MCF 10A (cell line): ENCODE measurements at regions not wholly inside any gene's neighbourhood (a gene's known extent, or its start where the extent isn't known, plus 50 kb on each side); places are given as distances from the start of the nearest gene placed in this dataset.

Source experiments
- BruUV-seq: library from RNA; stranded (reverse); fragments of 400-500 nt; replicated peaks from 2 replicates; lab custom pipeline; 2021; lab: Mats Ljungman, UMichigan
- CTCF ChIA-PET: fragments of 300-600 bp; sonication (Branson Sonifier 250); formaldehyde crosslinking; extraction: SDS; loops from one replicate; lab custom pipeline; 2021; ENCODE audit warnings: antibody characterized with exemption, inconsistent platforms; lab: Yijun Ruan, JAX
- POLR2A ChIA-PET: fragments of 300-600, 350-650 bp; sonication (Branson Sonifier 250); formaldehyde crosslinking; extraction: SDS; loops from one replicate; lab custom pipeline; 2020; ENCODE audit warnings: antibody characterized with exemption, inconsistent platforms; lab: Yijun Ruan, JAX
- DNase-seq: peaks from one replicate; pipeline ENCODE4 v3.0.0-alpha.2; 2018; ENCODE audit not compliant: unreplicated experiment
- H3K27ac Mint-ChIP-seq: one replicate; pipeline ENCODE4 v1.8.0; 2022; ENCODE audit warnings: mild to moderate bottlenecking, low read depth, mixed read lengths; ENCODE audit not compliant: unreplicated experiment
- H3K27me3 Mint-ChIP-seq: one replicate; pipeline ENCODE4 v1.8.0; 2022; ENCODE audit warnings: mixed read lengths; ENCODE audit not compliant: insufficient read depth, unreplicated experiment
- H3K36me3 Mint-ChIP-seq: one replicate; pipeline ENCODE4 v1.8.0; 2022; ENCODE audit warnings: mild to moderate bottlenecking, moderate library complexity, mixed read lengths; ENCODE audit not compliant: insufficient read depth, unreplicated experiment
- H3K4me1 Mint-ChIP-seq: one replicate; pipeline ENCODE4 v1.8.0; 2022; ENCODE audit warnings: mixed read lengths; ENCODE audit not compliant: insufficient read depth, unreplicated experiment
- H3K4me3 Mint-ChIP-seq: one replicate; pipeline ENCODE4 v1.8.0; 2022; ENCODE audit warnings: mild to moderate bottlenecking, moderate library complexity, mixed read lengths; ENCODE audit not compliant: unreplicated experiment
- H3K9me3 Mint-ChIP-seq: one replicate; pipeline ENCODE4 v1.8.0; 2022; ENCODE audit warnings: mixed read lengths; ENCODE audit not compliant: unreplicated experiment
- CTCF ChIP-seq: fragments of 200-600 bp; IDR thresholded peaks from one replicate; pipeline ENCODE4 v1.8.0; 2022; ENCODE audit warnings: antibody characterized with exemption, mild to moderate bottlenecking; ENCODE audit not compliant: unreplicated experiment
- intact Hi-C: fragments of 100-400 bp; cut with micrococcal nuclease; formaldehyde crosslinking; loops from 2 replicates; pipeline ENCODE4 v1.14.1; 2022

GRCh38 chr14:56976211-56976610 is 165.9 kb upstream of the OTX2 start:
- Mint-ChIP-seq H3K4me3 (no peak overlapping the region), H3K4me1 (peaks cover 6% of the 10 kb centered on the region), H3K27me3 (peaks cover 30% of the 10 kb centered on the region), H3K27ac (no peak overlapping the region), H3K9me3 (no peaks in the 10 kb centered on the region), H3K36me3 (no peaks in the 10 kb centered on the region)
- intact Hi-C loops: no loop called here
- no peak for DNase-seq
- POLR2A ChIA-PET: no interaction called here
- no peak for TF ChIP-seq CTCF
- CTCF ChIA-PET: no interaction called here
- no TSS peak for BruUV-seq

- Mint-ChIP-seq H3K9me3 (no peaks in the 10 kb centered on the region), H3K4me3 (no peak overlapping the region), H3K27ac (no peak overlapping the region), H3K27me3 (peaks cover 26% of the 10 kb centered on the region), H3K4me1 (peaks cover 6% of the 10 kb centered on the region), H3K36me3 (no peaks in the 10 kb centered on the region)
- intact Hi-C loops: no loop called here
- ChIA-PET POLR2A (no interaction called here), CTCF (no interaction called here)
- TF ChIP-seq CTCF: no peak
- peak; percentile 8 for DNase-seq
- BruUV-seq: no TSS peak
Measured at GRCh38 chr14:56975521-56975920, 165.2 kb upstream of the OTX2 start.

GRCh38 chr14:56972948-56973347 is 162.7 kb upstream of the OTX2 start:
- intact Hi-C loops: no loop called here
- CTCF ChIA-PET: no interaction called here
- Mint-ChIP-seq H3K4me1 (peaks cover 6% of the 10 kb centered on the region), H3K4me3 (no peak overlapping the region), H3K27ac (no peak overlapping the region), H3K27me3 (peaks cover 23% of the 10 kb centered on the region), H3K9me3 (no peaks in the 10 kb centered on the region), H3K36me3 (no peaks in the 10 kb centered on the region)
- POLR2A ChIA-PET: no interaction called here
- TF ChIP-seq CTCF: no peak
- no TSS peak for BruUV-seq
- DNase-seq: no peak

- DNase-seq: no peak
- Mint-ChIP-seq H3K9me3 (no peaks in the 10 kb centered on the region), H3K4me1 (no peaks in the 10 kb centered on the region), H3K27ac (no peak overlapping the region), H3K27me3 (peaks cover 76% of the 10 kb centered on the region), H3K4me3 (no peak overlapping the region), H3K36me3 (no peaks in the 10 kb centered on the region)
- intact Hi-C loops: no loop called here
- TF ChIP-seq CTCF: no peak
- POLR2A ChIA-PET: no interaction called here
- CTCF ChIA-PET: interaction anchor here (0.5 kb wide), 1 partner anchor 15 kb away, joined by 3 read pairs; no protein-coding TSS in a partner anchor
- no TSS peak for BruUV-seq
Measured at GRCh38 chr14:56964895-56965294, 154.6 kb upstream of the OTX2 start.
